GM21825 (cell line): ENCODE measurements at regions not wholly inside any gene's neighbourhood (a gene's known extent, or its start where the extent isn't known, plus 50 kb on each side); places are given as distances from the start of the nearest gene placed in this dataset.
"Not testable (repeated sequence)": the region's sequence is repeated elsewhere in the genome, so short reads cannot be mapped to it uniquely, and the experiment has no call there.

Experiments used
- ATAC-seq: cut with Tn5 transposase; IDR thresholded peaks from one replicate; pipeline ENCODE4 v1.9.1; 2021; ENCODE audit warnings: mild to moderate bottlenecking, moderate library complexity; ENCODE audit not compliant: unreplicated experiment

GRCh38 chr14:22221508-22221907, 367.5 kb downstream of the DAD1 start:
- no peak for ATAC-seq

- ATAC-seq: no peak
Observed at GRCh38 chr14:22220427-22220826, 368.6 kb downstream of the DAD1 start.

- no peak for ATAC-seq
Observed at GRCh38 chr14:22218728-22219127, 370.3 kb downstream of the DAD1 start.

- ATAC-seq: no peak
Observed at GRCh38 chr14:22213120-22213519, 375.9 kb downstream of the DAD1 start.

- ATAC-seq: no peak
Observed at GRCh38 chr14:22210906-22211305, 378.1 kb downstream of the DAD1 start.

GRCh38 chr14:22210026-22210425, 379.0 kb downstream of the DAD1 start:
- no peak for ATAC-seq

GRCh38 chr14:22203036-22203435, 386.0 kb downstream of the DAD1 start:
- ATAC-seq: no peak

GRCh38 chr14:22202313-22202712, 386.7 kb downstream of the DAD1 start:
- ATAC-seq: no peak

- no peak for ATAC-seq
Observed at GRCh38 chr14:22200977-22201605, 387.9 kb downstream of the DAD1 start.

- ATAC-seq: not testable (repeated sequence)
Observed at GRCh38 chr14:22200131-22200530, 388.9 kb downstream of the DAD1 start.

GRCh38 chr14:22194664-22195063, 394.4 kb downstream of the DAD1 start:
- no peak for ATAC-seq

- ATAC-seq: no peak
Observed at GRCh38 chr14:22190411-22191191, 398.4 kb downstream of the DAD1 start.

GRCh38 chr14:22189881-22190280, 399.1 kb downstream of the DAD1 start:
- no peak for ATAC-seq

- no peak for ATAC-seq
Observed at GRCh38 chr14:22188318-22188717, 400.7 kb downstream of the DAD1 start.

GRCh38 chr14:22185789-22186188, 403.2 kb downstream of the DAD1 start:
- ATAC-seq: no peak

- ATAC-seq: no peak
Observed at GRCh38 chr14:22185191-22185590, 403.8 kb downstream of the DAD1 start.

- no peak for ATAC-seq
Observed at GRCh38 chr14:22184830-22185168, 404.2 kb downstream of the DAD1 start.

- no peak for ATAC-seq
Observed at GRCh38 chr14:22184157-22184829, 404.7 kb downstream of the DAD1 start.

- no peak for ATAC-seq
Observed at GRCh38 chr14:22180045-22180444, 409.0 kb downstream of the DAD1 start.

GRCh38 chr14:22179190-22179589, 409.8 kb downstream of the DAD1 start:
- no peak for ATAC-seq

- no peak for ATAC-seq
Observed at GRCh38 chr14:22178333-22178839, 410.6 kb downstream of the DAD1 start.

- no peak for ATAC-seq
Observed at GRCh38 chr14:22177870-22178269, 411.2 kb downstream of the DAD1 start.
